AG09319 (cell line): ENCODE measurements at regions not wholly inside any gene's neighbourhood (a gene's known extent, or its start where the extent isn't known, plus 50 kb on each side); places are given as distances from the start of the nearest gene placed in this dataset.

Experiments used
- DNase-seq: peaks from one replicate; pipeline ENCODE4 v3.0.0-alpha.2; 2010; ENCODE audit warnings: low read depth; ENCODE audit errors: extremely low read depth
- TF ChIP-seq, protein P1 (sequence below): IDR thresholded peaks from 2 replicates; pipeline ENCODE4 v1.5.1; 2011; ENCODE audit warnings: low read depth, mild to moderate bottlenecking, inconsistent platforms, low read length, moderate library complexity

GRCh38 chr2:146366276-146366675 lies 1478.6 kb upstream of the ACVR2A start:
- TF ChIP-seq, protein P1, sequence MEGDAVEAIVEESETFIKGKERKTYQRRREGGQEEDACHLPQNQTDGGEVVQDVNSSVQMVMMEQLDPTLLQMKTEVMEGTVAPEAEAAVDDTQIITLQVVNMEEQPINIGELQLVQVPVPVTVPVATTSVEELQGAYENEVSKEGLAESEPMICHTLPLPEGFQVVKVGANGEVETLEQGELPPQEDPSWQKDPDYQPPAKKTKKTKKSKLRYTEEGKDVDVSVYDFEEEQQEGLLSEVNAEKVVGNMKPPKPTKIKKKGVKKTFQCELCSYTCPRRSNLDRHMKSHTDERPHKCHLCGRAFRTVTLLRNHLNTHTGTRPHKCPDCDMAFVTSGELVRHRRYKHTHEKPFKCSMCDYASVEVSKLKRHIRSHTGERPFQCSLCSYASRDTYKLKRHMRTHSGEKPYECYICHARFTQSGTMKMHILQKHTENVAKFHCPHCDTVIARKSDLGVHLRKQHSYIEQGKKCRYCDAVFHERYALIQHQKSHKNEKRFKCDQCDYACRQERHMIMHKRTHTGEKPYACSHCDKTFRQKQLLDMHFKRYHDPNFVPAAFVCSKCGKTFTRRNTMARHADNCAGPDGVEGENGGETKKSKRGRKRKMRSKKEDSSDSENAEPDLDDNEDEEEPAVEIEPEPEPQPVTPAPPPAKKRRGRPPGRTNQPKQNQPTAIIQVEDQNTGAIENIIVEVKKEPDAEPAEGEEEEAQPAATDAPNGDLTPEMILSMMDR, result no peak

DNA sequence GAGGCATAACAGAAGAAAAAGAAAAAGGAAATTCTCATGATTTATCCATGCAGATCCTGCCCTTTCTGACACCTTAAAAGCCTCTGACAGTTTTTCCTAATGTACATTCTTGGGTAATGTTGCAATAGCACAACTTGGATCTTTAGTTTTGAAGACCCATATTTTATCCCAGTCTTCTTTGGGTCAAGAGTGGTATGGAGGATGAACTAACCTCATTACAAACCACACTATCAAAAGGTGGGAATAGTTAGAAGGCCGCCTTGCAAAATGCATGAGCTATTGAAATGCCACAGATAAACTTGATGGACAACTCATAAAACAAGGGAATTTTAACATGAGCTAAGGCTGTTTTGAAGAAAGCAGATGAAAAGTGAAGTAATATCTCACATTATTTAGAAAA lies 1479.8 kb upstream of the ACVR2A start:
- TF ChIP-seq, protein P1, result no peak
- no peak for DNase-seq

More at GRCh38 chr2:146366276-146366675, 1478.6 kb upstream of the ACVR2A start:
- no peak for DNase-seq

GRCh38 chr2:146363731-146364130 lies 1481.1 kb upstream of the ACVR2A start:
- TF ChIP-seq, protein P1, result no peak
- no peak for DNase-seq

GRCh38 chr2:146351689-146352088 lies 1493.1 kb upstream of the ACVR2A start:
- DNase-seq, result no peak
- TF ChIP-seq, protein P1, result no peak

DNA sequence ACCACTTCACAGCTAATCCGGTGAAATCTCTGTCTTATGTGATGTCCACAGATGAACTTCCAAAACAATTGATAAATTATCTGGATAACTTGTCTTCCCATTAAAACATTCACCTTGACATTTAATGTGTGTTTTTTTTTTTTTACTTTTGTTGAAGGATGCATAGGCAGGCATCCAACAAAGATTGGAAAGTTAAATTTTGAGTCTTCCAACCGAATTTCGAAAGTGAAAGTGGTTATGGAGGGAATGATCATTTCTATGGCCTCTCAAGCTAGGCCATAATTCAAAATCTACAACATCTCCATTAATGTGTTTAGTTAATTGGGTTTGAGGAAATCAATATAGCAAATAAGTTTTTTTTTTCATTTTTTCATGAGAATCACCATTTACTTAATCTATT lies 1495.5 kb upstream of the ACVR2A start:
- TF ChIP-seq, protein P1, result no peak

DNA sequence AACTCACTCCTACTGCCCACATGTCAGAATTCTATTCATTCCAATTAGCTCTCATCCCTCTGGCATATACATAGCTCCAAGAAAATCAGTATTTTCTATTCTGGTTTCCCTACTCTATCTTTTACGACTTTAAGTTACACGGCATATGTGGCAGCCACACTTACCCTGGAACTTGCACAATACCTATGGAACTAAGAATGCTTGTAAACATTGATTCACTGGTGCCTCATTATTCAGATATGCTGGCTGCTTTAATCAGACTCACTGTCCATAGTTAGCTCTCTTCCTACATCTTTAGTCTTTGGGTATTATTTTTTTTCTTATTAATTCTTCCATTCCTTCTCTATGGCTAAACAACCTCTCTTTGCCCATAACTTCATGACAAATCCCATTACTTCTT lies 1519.9 kb upstream of the ACVR2A start:
- TF ChIP-seq, protein P1, result no peak
- DNase-seq, result no peak

More for the DNA sequence above, 1495.5 kb upstream of the ACVR2A start:
- no peak for DNase-seq

DNA sequence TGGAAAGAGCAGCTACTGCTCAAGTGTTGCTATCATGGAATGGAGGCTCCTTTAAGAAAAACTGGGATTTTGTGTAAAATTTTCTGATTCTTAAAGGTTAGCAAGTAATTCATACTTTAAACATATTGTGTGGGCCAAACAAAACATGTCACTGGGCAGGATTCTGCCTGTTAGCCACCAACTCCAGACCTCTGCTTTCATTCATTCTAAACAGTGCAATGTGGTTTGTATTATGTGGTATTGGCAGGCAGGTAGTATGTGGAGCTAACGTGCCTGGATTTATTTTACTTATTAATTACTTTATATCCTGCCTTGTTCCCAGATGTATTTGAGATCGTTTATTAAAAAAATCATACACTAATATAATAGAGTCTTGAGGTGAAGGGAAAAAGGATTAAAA lies 1521.3 kb upstream of the ACVR2A start:
- no peak for DNase-seq
- TF ChIP-seq, protein P1, result no peak

DNA sequence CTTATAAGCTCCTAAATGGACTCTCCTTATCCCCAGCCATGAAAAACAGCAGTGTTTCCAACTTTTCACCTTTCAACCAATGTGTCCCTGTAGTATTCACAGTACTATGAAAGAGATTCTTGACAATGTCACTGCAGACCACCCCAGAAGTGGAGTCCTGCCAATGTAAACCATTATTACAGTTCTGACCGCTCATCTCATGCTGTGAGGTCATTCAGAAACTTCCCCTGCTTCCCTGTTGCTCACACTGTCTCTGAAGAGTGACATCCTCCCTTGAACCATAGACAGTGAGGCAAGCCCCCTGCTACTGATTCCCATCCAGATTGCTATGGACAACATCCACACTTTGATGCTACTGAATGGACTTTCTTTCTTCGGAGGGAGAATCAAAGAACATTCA lies 1523.7 kb upstream of the ACVR2A start:
- TF ChIP-seq, protein P1, result no peak
- DNase-seq, result no peak
